ENCODE measurements at regions not wholly inside any gene's neighbourhood (a gene's known extent, or its start where the extent isn't known, plus 50 kb on each side); places are given as distances from the start of the nearest gene placed in this dataset.

- H3K4me1 Mint-ChIP-seq: no peaks in the 10 kb centered on the region
- H3K9me3 Mint-ChIP-seq: no peaks in the 10 kb centered on the region
- DNase-seq: no peak
- peaks cover 9% of the 10 kb centered on the region for H3K27me3 Mint-ChIP-seq
- CTCF ChIA-PET: no interaction called here
- TF ChIP-seq, protein P1, sequence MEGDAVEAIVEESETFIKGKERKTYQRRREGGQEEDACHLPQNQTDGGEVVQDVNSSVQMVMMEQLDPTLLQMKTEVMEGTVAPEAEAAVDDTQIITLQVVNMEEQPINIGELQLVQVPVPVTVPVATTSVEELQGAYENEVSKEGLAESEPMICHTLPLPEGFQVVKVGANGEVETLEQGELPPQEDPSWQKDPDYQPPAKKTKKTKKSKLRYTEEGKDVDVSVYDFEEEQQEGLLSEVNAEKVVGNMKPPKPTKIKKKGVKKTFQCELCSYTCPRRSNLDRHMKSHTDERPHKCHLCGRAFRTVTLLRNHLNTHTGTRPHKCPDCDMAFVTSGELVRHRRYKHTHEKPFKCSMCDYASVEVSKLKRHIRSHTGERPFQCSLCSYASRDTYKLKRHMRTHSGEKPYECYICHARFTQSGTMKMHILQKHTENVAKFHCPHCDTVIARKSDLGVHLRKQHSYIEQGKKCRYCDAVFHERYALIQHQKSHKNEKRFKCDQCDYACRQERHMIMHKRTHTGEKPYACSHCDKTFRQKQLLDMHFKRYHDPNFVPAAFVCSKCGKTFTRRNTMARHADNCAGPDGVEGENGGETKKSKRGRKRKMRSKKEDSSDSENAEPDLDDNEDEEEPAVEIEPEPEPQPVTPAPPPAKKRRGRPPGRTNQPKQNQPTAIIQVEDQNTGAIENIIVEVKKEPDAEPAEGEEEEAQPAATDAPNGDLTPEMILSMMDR (IDR thresholded peaks at IDR 0.05): no peak
- no peak for ATAC-seq (ENCODE audit: low read depth)
- POLR2A ChIA-PET: no interaction called here
- no peaks in the 10 kb centered on the region for H3K36me3 Mint-ChIP-seq (ENCODE audit: low read depth)
- no peak overlapping the region for H3K27ac Mint-ChIP-seq
- no peak overlapping the region for H3K4me3 Mint-ChIP-seq
- intact Hi-C loops (cut with micrococcal nuclease): no loop called here
Measured at GRCh38 chr1:5430911-5431697, 561.1 kb downstream of the NPHP4 start.

- DNase-seq (no peak), ATAC-seq (ENCODE audit: low read depth) (no peak)
- peaks cover 15% of the 10 kb centered on the region for H3K27me3 Mint-ChIP-seq
- ChIA-PET CTCF (no interaction called here), POLR2A (no interaction called here)
- H3K4me1 Mint-ChIP-seq: no peaks in the 10 kb centered on the region
- TF ChIP-seq, protein P1 (IDR thresholded peaks at IDR 0.05): no peak
- no peak overlapping the region for H3K4me3 Mint-ChIP-seq
- no peaks in the 10 kb centered on the region for H3K9me3 Mint-ChIP-seq
- intact Hi-C loops (cut with micrococcal nuclease): no loop called here
- H3K36me3 Mint-ChIP-seq (ENCODE audit: low read depth): no peaks in the 10 kb centered on the region
- H3K27ac Mint-ChIP-seq: no peak overlapping the region
Measured at GRCh38 chr1:5430136-5430535, 562.1 kb downstream of the NPHP4 start.

DNA sequence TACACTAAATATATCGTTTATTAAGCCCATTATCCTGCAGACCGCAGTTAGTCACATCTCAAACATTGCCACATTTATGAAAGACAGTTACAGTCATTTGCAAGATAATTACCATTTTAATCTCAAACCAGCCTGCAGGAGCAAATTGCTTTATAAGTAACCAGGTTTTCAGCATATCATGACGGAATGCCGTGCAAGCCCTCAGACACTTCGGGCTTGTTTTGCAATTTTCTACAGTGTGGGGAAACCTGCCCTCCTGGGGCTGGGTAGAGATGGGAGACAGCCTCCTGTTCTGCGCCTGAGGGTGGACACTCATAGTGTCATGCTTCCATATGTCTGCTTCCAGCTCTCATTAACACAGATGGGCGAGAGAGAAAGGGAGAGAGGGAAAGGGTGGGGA is 563.9 kb downstream of the NPHP4 start:
- H3K9me3 Mint-ChIP-seq: no peaks in the 10 kb centered on the region
- CTCF ChIA-PET: no interaction called here

GRCh38 chr1:5427026-5427613 is 565.1 kb downstream of the NPHP4 start:
- peaks cover 25% of the 10 kb centered on the region for H3K27me3 Mint-ChIP-seq
- ChIA-PET CTCF (no interaction called here), POLR2A (no interaction called here)
- intact Hi-C loops (cut with micrococcal nuclease): no loop called here
- no peaks in the 10 kb centered on the region for H3K4me1 Mint-ChIP-seq
- ATAC-seq (ENCODE audit: low read depth): no peak
- H3K36me3 Mint-ChIP-seq (ENCODE audit: low read depth): no peaks in the 10 kb centered on the region
- no peak for DNase-seq
- TF ChIP-seq, protein P1 (IDR thresholded peaks at IDR 0.05): no peak
- no peaks in the 10 kb centered on the region for H3K9me3 Mint-ChIP-seq
- H3K27ac Mint-ChIP-seq: no peak overlapping the region
- H3K4me3 Mint-ChIP-seq: no peak overlapping the region

More for the DNA sequence above, 563.9 kb downstream of the NPHP4 start:
- ATAC-seq (ENCODE audit: low read depth) (no peak), DNase-seq (no peak)
- intact Hi-C loops (cut with micrococcal nuclease): no loop called here
- TF ChIP-seq, protein P1 (IDR thresholded peaks at IDR 0.05): no peak
- Mint-ChIP-seq H3K27me3 (peaks cover 22% of the 10 kb centered on the region), H3K27ac (no peak overlapping the region), H3K4me3 (no peak overlapping the region), H3K36me3 (ENCODE audit: low read depth) (no peaks in the 10 kb centered on the region), H3K4me1 (no peaks in the 10 kb centered on the region)
- POLR2A ChIA-PET: no interaction called here

GRCh38 chr1:5424802-5425703 is 567.2 kb downstream of the NPHP4 start:
- TF ChIP-seq, protein P1 (IDR thresholded peaks at IDR 0.05): no peak
- ATAC-seq (ENCODE audit: low read depth) (no peak), DNase-seq (no peak)
- Mint-ChIP-seq H3K27me3 (peaks cover 27% of the 10 kb centered on the region), H3K9me3 (no peaks in the 10 kb centered on the region), H3K36me3 (ENCODE audit: low read depth) (no peaks in the 10 kb centered on the region), H3K4me3 (no peak overlapping the region), H3K4me1 (no peaks in the 10 kb centered on the region), H3K27ac (no peak overlapping the region)
- intact Hi-C loops (cut with micrococcal nuclease): no loop called here
- ChIA-PET CTCF (no interaction called here), POLR2A (no interaction called here)

Measured in activated B cell treated with CpG ODN at 0.5 μM for 24 hours (primary cell).